HG03575 (cell line): ENCODE measurements at regions not wholly inside any gene's neighbourhood (a gene's known extent, or its start where the extent isn't known, plus 50 kb on each side); places are given as distances from the start of the nearest gene placed in this dataset.
"Not testable (repeated sequence)": the region's sequence is repeated elsewhere in the genome, so short reads cannot be mapped to it uniquely, and the experiment has no call there.

ENCODE experiments used
- ATAC-seq: cut with Tn5 transposase; IDR thresholded peaks from one replicate; pipeline ENCODE4 v1.9.1; 2021; ENCODE audit not compliant: unreplicated experiment, insufficient number of reproducible peaks, low FRiP score; ENCODE audit errors: extremely low read depth

DNA sequence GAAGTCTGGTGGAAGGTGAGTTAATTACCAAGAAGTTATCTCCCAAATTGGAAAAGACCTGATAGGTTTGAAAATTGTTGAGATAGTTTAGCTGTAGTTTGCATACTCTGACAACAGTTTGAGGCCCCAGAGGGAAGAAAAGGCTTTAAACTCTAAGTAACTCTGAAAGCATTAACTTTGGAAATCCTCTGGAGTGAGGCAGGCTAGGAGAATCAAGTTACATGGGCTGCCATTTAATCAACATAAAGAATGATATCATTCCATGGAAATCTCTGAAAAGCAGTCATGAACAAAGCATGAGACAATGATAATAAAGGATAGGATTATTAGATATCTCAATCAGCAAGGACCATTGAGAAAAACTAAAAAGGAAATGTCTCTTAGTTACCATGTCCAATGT is 647.1 kb downstream of the ANKRD50 start:
- no peak for ATAC-seq

DNA sequence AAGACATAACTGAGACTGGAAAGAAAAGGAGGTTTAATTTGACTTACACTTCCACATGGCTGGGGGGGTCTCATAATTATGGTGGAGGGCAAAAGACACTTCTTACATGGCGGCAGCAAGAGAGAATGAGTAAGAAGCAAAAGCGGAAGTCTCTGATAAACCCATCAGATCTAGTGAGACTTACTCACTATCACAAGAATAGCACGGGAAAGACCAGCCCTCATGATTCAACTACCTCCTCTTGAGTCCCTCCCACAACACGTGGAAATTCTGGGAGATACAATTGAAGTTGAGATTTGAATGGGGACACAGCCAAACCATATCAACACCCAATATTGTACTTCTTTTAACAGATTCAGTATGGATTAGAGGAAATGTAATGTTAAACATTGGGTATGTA is 646.6 kb downstream of the ANKRD50 start:
- ATAC-seq: no peak

DNA sequence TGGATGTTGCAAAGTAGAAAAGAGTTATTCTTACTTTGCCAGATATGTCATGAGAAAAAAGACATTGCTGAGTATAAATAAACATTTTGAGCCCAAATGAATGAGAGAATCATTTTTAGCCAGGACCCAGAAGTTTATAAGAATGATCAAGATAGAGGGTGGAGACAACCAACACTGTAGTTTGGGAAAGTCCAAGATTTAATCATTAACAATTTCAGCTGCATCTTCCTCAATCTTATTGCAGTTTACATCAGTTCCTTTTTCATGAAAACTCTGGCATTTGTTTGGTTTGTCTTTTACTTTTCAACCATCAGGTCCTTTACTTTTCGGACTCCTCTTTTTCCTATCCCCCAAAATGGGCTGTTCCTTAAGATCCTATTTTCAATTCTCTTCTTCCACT is 645.9 kb downstream of the ANKRD50 start:
- ATAC-seq: no peak

- ATAC-seq: no peak
Measured at GRCh38 chr4:124067046-124067445, 645.5 kb downstream of the ANKRD50 start.

GRCh38 chr4:124070688-124071484 is 641.6 kb downstream of the ANKRD50 start:
- no peak for ATAC-seq

DNA sequence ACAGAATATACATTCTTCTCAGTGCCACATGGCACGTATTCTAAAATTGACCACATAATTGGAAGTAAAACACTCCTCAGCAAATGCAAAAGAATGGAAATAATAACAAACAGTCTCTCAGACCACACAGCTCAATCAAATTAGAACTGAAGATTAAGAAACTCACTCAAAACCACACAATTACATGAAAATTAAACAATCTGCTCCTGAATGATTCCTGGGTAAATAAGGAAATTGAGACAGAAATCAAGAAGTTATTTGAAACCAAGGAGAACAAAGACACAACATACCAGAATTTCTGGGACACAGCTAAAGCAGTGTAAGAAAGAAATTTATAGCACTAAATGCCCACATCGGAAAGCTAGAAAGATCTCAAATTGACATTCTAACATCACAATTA is 637.3 kb downstream of the ANKRD50 start:
- ATAC-seq: not testable (repeated sequence)

DNA sequence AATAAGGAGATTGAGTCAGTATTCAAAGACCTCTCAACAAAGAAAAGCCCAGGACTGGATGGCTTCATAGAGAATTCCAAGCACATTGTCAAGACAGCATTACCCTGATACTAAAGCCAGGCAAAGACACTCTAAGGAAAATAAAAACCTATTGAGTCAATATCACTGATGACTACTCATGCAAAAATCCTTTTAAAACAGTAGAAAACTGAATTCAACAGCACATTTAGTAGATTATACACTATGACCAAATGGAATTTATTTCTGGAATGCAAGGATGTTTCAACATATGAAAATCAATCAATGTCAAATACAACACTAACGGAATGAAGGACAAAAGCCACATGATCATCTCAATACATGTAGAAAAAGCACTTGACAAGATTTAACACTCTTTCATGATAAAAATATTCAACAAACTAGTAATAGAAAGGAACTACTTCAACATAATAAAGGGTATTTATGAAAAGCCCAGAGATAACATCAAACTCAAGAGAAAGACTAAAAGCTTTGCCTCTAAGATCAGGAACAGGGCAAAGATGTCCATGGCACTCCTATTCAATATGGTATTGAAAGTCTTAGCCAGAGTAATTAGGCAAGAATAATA is 633.3 kb downstream of the ANKRD50 start:
- ATAC-seq: no peak

DNA sequence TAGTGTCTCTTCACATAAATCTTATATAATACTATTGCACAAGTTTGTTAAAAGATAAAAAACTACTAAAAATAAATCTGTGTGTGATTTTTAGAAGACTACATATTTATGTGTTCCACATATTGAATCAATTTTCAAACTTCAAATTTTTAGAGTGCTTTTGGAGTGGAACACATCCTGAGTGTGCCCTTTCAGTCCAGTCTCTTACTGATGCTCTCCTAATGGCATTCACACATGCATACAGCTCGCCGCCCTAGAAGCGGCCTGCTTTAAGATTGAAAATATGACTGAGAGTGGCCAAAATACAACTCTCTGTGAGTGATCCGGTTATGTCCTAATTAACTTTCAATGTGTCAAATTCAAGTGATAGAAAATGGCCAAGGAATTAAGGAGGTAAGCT is 628.8 kb downstream of the ANKRD50 start:
- ATAC-seq: no peak

GRCh38 chr4:124085561-124086180 is 626.9 kb downstream of the ANKRD50 start:
- no peak for ATAC-seq

DNA sequence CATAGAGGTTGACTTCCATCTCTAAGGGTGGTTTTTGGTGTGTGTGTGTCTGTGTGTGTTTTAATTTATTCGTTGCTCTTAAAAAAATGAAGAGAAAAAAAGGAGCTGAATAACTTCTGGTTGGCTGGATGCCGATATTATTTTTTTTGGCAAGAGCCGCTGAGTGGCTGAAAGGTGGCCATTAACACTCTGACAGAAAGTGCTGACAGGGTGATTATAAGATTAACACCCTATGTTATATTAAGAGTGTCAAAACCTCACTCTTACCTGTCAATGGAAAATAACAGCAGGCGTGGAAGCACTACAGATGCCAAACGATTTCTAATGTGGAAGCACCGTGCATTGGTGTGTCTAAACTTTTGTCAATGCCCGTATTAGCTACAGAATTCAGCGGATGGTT is 622.5 kb downstream of the ANKRD50 start:
- no peak for ATAC-seq

DNA sequence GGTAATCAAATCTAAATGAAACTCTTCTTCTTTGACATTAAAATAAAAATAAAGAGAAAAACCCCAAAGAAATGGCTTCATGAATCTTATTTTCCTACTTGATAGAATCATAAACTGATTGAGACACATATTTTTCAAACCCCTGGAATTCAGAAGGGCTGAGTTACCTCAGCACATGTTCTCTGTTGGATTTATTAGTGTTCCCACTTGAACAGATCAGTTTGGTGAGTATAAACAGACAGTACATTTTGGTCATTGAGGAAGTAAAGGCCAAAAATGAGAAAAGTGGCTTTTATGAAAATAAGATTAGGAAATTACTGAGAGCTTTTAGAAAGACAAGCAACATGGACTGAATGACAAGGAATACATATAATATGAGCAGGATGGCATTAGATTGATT is 620.4 kb downstream of the ANKRD50 start:
- ATAC-seq: no peak

DNA sequence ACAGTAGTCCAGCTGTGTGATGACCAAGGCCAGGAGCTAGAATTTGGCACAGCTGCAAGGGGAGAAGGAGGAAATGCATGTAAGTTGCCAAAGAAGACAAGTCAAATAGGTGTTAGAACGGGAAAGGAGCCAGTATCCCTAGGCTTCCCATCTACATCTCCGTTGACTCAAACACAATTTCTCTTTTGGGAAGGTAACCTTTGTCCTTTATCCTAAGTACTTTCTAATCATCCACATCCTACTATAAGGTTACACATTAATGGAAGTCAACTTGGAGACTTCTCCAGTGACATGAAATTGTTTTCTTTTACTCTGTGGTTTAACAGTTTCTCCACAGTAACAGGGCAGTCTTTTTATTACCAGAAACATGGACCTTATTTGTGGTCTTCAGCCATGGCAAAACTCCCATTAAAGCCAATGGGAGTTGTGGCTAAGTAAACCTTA is 620.0 kb downstream of the ANKRD50 start:
- no peak for ATAC-seq

DNA sequence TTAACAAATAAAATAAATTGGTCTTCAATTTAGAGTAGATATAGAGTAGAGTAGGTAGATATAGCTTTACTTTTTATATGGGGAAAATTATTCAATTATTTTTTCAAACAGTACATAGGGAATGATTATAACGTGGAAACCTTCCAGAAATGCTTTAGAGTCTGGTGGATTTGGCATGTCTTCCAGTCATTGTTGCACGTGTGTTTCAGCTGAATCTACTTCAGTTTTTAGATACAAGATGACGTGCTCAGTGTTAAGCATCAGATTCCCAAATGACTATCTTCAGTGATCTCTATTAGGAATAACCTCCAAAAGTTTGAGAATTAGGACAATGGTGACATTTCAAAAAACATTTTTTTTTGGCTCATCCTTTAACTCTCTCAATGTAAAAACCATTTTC is 616.9 kb downstream of the ANKRD50 start:
- no peak for ATAC-seq

DNA sequence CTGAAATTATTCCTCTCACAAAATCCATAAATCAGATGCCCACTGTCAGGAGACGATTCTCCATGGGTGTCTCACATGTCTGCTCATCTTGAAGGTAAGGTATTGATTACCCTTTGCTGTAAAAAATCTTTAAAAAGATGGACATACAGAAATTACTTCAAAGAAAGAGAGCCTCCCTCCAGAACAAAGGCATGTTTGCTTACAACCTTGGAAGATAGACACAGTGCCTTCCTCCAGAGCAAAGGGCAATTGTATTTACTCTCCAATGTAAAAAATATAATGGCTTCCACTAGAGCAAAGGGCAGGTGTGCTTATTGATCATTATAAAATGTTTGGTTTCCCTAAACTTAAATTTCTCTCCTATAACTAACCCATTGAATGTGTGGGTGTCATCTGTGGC is 616.2 kb downstream of the ANKRD50 start:
- ATAC-seq: no peak

DNA sequence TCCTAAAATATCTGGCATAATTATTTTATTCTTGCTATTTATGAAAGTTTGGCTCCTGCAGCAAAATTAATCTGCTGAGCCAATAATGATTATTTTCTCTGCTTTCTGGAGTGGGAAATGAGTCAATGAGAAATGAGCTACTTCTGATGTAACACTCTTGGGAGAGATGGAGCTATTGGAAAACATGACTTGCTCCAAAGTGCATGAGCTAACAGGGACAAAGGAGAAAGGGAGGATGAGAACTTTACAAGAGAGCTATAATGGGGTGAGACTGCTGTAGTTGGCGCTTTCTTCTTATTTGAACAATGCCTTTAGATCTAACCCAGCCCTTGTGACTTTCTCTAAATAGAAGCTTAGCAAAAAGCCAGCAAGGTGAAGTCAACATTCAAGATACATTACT is 615.1 kb downstream of the ANKRD50 start:
- no peak for ATAC-seq

GRCh38 chr4:124104101-124104500 is 608.4 kb downstream of the ANKRD50 start:
- no peak for ATAC-seq

DNA sequence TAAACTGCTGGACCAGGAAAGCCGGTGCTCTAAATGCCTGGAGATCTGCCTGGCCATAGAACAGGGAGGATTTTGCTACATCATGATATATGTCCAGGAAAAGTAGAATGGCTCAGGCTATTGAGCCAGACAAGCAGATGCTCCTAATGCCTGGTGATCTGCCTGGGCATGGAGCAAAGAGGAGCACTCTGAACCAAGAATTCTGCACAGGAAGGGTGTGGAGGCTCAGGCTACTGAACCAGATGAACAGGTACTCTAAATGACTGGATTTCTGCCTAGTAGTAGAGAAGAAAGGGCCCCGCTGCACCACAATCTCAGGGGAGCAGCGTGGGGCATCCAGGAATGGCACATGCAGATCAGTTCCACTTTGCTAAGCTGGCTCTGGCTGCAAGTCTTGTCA is 607.9 kb downstream of the ANKRD50 start:
- no peak for ATAC-seq

DNA sequence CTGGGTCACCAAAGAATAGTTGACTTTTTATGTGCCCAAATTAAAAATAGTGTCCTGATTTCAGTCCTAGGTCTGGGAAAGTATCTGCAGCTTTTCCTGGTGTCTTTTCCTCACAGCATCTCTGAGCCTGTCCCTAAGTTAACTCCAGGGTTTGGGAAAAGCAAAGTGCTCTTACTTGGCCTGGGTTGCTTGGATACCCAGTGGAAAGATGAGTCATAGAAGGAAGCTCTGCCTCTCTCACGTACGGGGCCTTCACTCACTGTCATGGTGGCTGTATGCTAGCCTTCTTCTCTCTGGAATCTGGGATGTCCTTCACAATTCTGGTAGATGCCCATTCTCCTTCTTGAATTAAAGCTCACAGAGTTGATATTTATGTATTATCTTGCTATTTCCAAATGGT is 607.3 kb downstream of the ANKRD50 start:
- no peak for ATAC-seq

DNA sequence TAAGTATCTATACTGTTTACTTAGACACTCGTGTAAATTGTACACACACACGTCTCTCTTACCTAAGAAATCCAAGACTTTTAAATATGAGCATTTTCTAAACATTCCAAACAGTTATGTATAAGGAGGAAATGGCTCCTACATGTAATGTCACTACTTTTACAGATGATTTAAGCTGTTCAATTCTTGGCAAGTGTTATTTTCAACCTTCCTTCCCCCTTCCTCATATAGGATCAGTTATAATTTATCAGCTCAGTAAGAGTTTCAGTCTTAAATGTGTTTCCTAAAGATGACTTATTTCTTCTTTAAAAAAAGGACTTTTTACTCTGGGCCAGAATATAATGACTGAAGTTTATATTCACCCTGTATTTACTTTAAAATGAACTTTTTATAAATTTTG is 601.1 kb downstream of the ANKRD50 start:
- no peak for ATAC-seq

DNA sequence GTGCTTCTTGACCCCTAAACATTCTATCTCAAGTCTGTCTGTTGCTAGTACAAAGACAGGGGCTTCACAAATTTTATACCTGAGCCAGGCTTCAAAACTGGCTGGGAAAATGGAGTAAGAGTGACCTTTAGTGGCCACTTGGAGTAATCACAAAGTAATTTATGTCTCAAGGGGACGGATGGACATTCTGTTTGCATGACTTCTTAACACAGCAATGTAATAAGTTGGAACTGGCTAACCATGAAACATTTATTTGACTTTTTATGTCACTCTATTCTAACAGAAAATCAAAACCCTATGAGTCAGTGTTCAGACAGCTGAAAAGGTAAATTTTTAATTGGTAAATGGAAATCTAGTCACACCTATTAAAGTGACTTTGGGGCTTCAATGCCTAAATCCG is 600.6 kb downstream of the ANKRD50 start:
- ATAC-seq: no peak
